Motor neuron (in vitro differentiated cells): ENCODE measurements at regions not wholly inside any gene's neighbourhood (a gene's known extent, or its start where the extent isn't known, plus 50 kb on each side); places are given as distances from the start of the nearest gene placed in this dataset.
A peak's percentile ranks its signal among the peaks of the same experiment; 100 is the strongest.
"Not testable (repeated sequence)": the region's sequence is repeated elsewhere in the genome, so short reads cannot be mapped to it uniquely, and the experiment has no call there.

ENCODE experiments used
- ATAC-seq, 8 experiments: fragments of 200-7000 bp; cut with Tn5 transposase; replicated peaks in 6 of 8; 2 replicates each; pipeline ENCODE4 v1.8.0; 2021; ENCODE audit warnings: mild to moderate bottlenecking in 8 of 8, moderate library complexity in 8 of 8
- H3K27ac ChIP-seq, 2 donors: fragments of 250-450 bp; sonication (Bioruptor Pico); 2 replicates each; pipeline ENCODE4 v1.9.0; 2021; ENCODE audit warnings: antibody characterized with exemption in 2 of 2, mild to moderate bottlenecking in 2 of 2, moderate library complexity in 1 of 2
- H3K4me1 ChIP-seq, 2 donors: fragments of 250-450 bp; sonication (Bioruptor Pico); replicated peaks in 1 of 2; 2 replicates each; pipeline ENCODE4 v1.6.1; 2021; ENCODE audit warnings: antibody characterized with exemption in 2 of 2, mild to moderate bottlenecking in 2 of 2, moderate library complexity in 1 of 2
- H3K4me3 ChIP-seq, 5 donors: fragments of 250-450 bp; sonication (Bioruptor Pico); 2 replicates each; pipeline ENCODE4 v1.9.0; 2021; ENCODE audit warnings: antibody characterized with exemption in 5 of 5, mild to moderate bottlenecking in 5 of 5, moderate library complexity in 4 of 5
- WGBS, 10 experiments: fragments of 450-650 bp; shearing (Covaris generic); methylation state at CpG; one replicate each; pipeline ENCODE4 v1.0.0; 2022; 5-methylcytosine and 5-hydroxymethylcytosine counted together
- in situ Hi-C, 9 experiments: fragments of 400-800 bp; cut with MboI; loops; one replicate each; pipeline ENCODE4 v1.15.0; 2021; ENCODE audit warnings: low sequenced_read_pairs in 9 of 9, low pct_unique_long_range_greater_than_20kb in 2 of 9; ENCODE audit not compliant: unreplicated experiment in 9 of 9

DNA sequence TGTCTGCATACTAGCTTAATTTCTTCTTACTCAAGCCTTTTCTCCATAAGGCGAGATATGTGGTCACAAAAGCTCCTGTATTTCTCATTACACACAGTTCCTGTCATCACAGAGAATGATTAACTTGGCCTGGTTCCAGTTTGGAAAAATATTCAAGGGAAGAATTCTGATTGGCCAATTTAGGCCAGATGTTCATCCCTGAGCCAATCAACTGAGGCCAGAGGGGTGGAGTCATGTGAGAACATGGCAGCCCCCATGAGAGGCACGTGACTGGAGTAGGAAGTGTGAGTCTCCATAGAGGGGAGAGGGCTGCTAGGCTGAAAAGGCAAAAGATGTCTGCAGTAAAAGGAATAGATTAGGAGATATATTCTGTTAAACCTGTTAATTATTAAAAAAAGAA lies 167.5 kb upstream of the FRG2C start:
- WGBS, 10 experiments = 40 to 100% (median 93%) methylated on average over 1 to 2 of the region's 2 CpGs; no CpG with 5 or more reads in 3 of the 10 experiments
- ATAC-seq, H3K4me1 ChIP-seq, H3K27ac ChIP-seq, in situ Hi-C loops, H3K4me3 ChIP-seq: not testable (repeated sequence)

DNA sequence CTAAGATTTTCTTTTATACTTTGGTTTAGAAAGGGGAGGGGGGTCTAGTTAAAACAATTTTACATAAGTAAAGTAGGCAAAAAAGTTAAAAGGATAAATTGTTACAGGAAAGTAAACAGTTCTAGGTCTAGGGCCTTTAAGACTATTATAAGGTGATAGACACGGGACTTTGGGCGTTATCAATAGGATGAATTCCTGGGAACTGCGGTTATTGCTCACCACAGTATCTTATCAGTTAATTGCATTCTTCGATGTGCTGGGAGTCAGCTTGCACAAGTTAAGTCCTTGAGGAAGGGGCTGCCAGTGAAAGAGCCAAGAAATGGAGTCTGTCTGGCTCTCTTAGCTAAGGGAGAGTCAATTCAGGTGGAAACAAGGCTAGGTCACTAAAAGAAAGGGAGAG lies 163.8 kb upstream of the FRG2C start:
- H3K4me1 ChIP-seq, ATAC-seq, H3K4me3 ChIP-seq, in situ Hi-C loops, H3K27ac ChIP-seq: not testable (repeated sequence)
- 40 to 100% (median 86%) methylated on average over 1 to 4 of the region's 4 CpGs; no CpG with 5 or more reads in 4 of the 10 experiments for WGBS, 10 experiments

DNA sequence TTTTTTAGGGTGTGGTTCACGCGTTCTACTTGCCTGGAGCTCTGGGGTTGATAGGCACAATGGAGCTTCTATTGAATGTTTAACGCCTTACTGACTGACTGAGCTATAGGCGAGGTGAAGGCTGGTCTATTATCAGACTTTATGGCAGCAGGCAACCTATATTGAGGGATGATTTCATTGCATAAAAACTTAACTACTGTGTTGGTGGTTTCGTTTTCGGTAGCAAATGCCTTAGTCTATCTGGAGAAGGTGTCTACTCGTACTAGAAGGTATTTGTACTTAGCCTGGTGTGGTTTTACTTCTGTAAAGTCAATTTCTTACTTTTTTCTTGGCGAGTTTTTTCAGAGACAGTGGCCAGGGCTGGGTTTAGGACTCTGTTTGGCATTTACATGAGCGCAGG lies 162.0 kb upstream of the FRG2C start:
- H3K4me1 ChIP-seq, in situ Hi-C loops, H3K4me3 ChIP-seq, ATAC-seq, H3K27ac ChIP-seq: not testable (repeated sequence)
- WGBS, 10 experiments = 10 to 91% (median 74%) methylated on average over 1 to 9 of the region's 9 CpGs; no CpG with 5 or more reads in 2 of the 10 experiments

GRCh38 chr3:75502769-75503756 lies 161.1 kb upstream of the FRG2C start:
- H3K27ac ChIP-seq, H3K4me1 ChIP-seq, in situ Hi-C loops, ATAC-seq: not testable (repeated sequence)
- WGBS, 10 experiments = 7 to 78% (median 30%) methylated on average over 2 to 15 of the region's 18 CpGs; no CpG with 5 or more reads in 2 of the 10 experiments
- peak overlapping the region in 3 of 5 donors; percentile 8 to 10 (median 9) for H3K4me3 ChIP-seq

DNA sequence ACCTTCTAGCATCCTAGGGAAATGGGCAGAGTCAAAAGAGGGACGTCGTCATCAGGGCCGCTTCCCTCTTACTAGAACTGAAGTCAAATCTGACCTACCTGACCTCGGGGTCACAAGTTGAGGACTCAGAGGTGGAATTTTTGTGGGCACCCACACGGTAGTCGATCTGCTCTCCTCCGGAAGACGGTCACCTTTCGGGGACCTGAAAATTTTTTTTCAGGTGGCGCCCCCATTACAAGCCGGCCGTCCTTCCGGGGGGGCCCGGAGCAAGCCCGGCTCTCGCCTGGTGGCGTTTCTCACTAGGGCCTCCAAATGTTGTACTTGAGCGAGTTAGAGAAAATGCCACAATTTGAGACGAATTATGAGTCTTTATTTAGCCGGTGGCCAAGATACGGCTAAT lies 157.5 kb upstream of the FRG2C start:
- Histone ChIP-seq H3K4me1 (no peaks in the 10 kb centered on the region), H3K4me3 (no peak overlapping the region), H3K27ac (no peak overlapping the region)
- ATAC-seq = no peak
- WGBS, 10 experiments = 72 to 100% (median 82%) methylated on average over 1 to 18 of the region's 21 CpGs; no CpG with 5 or more reads in 4 of the 10 experiments
- in situ Hi-C loops = no loop called here

- ATAC-seq, H3K27ac ChIP-seq, H3K4me1 ChIP-seq, H3K4me3 ChIP-seq, in situ Hi-C loops: not testable (repeated sequence)
- WGBS, 10 experiments = 90 to 100% (median 100%) methylated on average over 2 of the region's 2 CpGs; no CpG with 5 or more reads in 7 of the 10 experiments
Measured at GRCh38 chr3:75507956-75508355, 156.2 kb upstream of the FRG2C start.

- H3K27ac ChIP-seq, H3K4me1 ChIP-seq, H3K4me3 ChIP-seq, in situ Hi-C loops, ATAC-seq: not testable (repeated sequence)
Measured at GRCh38 chr3:75527657-75528056, 136.5 kb upstream of the FRG2C start.

- ATAC-seq, H3K4me1 ChIP-seq, in situ Hi-C loops, H3K4me3 ChIP-seq, H3K27ac ChIP-seq: not testable (repeated sequence)
- WGBS, 10 experiments = 0 to 100% (median 60%) methylated on average over 1 to 8 of the region's 11 CpGs; no CpG with 5 or more reads in 1 of the 10 experiments
Measured at GRCh38 chr3:75552095-75552494, 112.0 kb upstream of the FRG2C start.

DNA sequence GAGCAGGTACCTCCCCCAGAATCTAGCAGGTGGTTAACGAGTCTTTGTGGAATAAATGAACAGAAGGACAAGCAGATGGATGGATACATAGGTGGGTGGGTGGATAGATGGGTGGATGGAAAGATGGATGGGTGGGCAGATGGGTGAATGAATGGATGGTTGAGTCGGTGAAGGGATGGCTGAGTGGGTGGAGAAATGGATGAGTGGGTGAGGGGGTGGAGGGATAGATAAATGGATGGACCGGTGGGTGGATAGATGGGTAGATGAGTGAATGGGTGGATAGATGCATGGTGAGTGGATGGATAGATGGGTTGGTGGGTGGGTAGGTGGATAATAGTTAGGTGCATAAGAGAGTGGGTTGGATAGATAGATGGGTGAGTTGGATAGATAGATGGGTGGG lies 99.7 kb upstream of the FRG2C start:
- H3K4me1 ChIP-seq, H3K4me3 ChIP-seq, H3K27ac ChIP-seq, in situ Hi-C loops, ATAC-seq: not testable (repeated sequence)
- WGBS, 10 experiments = 0 to 80% (median 40%) methylated on average over 1 of the region's 3 CpGs; no CpG with 5 or more reads in 6 of the 10 experiments

DNA sequence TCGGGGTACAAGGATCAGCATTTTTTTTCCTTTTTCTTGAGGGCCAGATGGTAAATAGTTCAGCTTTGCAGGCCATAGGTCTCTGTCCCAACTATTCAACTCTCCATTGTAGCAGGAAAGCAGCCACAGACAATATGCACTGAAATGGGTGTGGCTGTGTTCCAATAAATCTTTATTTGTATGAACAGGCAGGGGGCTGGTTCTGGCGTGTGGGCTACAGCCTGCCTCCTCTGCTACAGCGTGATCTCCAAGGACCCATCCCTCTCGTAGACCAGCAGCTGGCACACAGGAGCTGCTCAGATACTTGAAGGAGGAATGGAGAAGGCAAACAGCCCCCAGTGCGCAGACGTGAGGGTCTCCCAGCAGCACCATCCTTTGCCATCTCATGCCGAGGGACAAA lies 91.8 kb upstream of the FRG2C start:
- H3K27ac ChIP-seq, H3K4me3 ChIP-seq, in situ Hi-C loops, ATAC-seq, H3K4me1 ChIP-seq: not testable (repeated sequence)
- no CpG with 5 or more reads among the region's 7 CpGs for WGBS, 10 experiments

- in situ Hi-C loops, H3K27ac ChIP-seq, H3K4me1 ChIP-seq, ATAC-seq: not testable (repeated sequence)
- 40 to 45% methylated on average over 1 to 4 of the region's 10 CpGs; no CpG with 5 or more reads in 8 of the 10 experiments for WGBS, 10 experiments
- H3K4me3 ChIP-seq = peak overlapping the region in 3 of 5 donors; percentile 57 to 96 (median 78)
Measured at GRCh38 chr3:75579091-75579490, 85.0 kb upstream of the FRG2C start.

DNA sequence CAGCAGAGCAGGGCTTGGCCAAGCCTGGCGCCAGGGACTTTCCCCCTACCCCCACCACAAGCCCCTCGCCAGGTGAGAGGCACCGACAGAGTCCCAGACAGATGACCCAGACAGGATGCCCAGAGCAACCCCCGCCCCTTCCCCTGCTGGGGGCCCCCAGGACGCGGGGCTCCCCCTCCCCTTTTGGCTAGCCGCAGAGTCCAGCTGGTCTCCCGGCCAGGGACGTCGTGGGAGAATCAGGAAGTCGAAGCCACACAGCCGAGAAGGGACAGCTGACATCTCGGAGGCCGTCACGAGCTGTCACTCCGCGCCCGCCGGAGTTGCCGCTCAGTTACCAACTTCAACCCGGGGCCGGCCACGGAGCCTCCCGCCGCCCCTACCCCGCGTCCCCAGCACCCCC lies 84.6 kb upstream of the FRG2C start:
- H3K27ac ChIP-seq, ATAC-seq, in situ Hi-C loops, H3K4me1 ChIP-seq: not testable (repeated sequence)
- peak overlapping the region; percentile 31 to 96 (median 57) for H3K4me3 ChIP-seq
- WGBS, 10 experiments = no CpG with 5 or more reads among the region's 27 CpGs

DNA sequence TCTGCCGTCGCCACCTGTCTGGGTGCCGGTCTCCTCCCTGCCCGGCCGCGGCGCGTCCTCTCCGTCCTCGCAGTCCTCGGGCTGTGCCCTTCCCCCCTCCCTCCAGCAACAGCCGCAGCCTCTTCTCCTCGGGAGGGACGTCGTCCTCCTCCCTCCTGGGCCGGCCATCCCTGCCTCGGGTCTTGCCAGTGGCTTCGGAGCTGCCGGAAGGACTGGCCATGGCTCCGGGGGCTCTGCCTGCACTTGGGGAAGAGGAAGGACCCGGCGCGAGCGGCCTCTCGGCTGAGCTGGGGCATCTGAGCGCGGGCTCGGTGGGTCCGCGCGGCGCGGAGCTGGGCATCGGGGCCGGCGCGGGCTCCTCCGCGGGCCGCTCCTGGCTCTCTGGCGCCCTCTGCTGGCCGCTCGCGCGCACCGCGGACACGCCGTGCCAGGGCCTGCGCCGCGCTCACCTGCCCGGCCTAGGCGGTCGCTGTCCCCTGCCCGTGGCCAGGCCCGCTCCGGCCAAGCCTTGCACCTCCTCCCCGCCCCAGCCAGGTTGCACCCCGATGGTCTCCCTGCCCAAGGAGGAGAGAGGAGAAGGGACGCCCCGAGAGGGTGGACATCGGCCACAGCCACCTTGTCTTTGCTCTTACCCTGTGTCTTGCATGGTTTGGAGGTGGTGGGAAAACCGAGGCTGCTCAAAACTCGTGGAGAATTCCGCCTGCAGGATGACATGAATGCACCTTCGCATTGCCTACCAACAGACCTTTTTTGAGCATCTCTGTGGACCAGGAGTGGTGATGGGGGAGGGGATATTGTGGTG lies 83.9 kb upstream of the FRG2C start:
- peak overlapping the region; percentile 31 to 96 (median 57) for H3K4me3 ChIP-seq
- in situ Hi-C loops, ATAC-seq, H3K27ac ChIP-seq, H3K4me1 ChIP-seq: not testable (repeated sequence)
- 0% methylated on average over 1 to 3 of the region's 67 CpGs; no CpG with 5 or more reads in 8 of the 10 experiments for WGBS, 10 experiments
